ENCODE measurements at regions not wholly inside any gene's neighbourhood (a gene's known extent, or its start where the extent isn't known, plus 50 kb on each side); places are given as distances from the start of the nearest gene placed in this dataset.

DNA sequence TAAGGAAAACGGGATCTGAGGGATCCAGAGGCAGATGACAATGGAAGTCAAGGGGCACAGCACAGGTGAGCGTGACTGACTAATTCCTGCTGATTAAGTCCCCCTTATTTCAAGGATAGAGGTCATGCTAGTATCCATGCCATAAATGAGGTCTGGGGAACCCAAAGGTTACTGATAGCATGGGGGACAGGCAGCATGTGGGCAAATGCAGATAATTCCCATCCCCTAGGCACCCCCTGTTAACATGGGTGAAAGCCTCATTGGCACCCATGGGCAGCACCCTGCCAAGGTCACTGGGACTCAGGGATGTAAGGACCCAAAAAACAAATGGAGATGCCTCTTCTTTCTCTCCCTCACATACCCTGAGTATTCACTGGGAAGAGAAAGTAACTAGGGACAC, 139.7 kb downstream of the WDR11 start:
- TF ChIP-seq, protein P1, sequence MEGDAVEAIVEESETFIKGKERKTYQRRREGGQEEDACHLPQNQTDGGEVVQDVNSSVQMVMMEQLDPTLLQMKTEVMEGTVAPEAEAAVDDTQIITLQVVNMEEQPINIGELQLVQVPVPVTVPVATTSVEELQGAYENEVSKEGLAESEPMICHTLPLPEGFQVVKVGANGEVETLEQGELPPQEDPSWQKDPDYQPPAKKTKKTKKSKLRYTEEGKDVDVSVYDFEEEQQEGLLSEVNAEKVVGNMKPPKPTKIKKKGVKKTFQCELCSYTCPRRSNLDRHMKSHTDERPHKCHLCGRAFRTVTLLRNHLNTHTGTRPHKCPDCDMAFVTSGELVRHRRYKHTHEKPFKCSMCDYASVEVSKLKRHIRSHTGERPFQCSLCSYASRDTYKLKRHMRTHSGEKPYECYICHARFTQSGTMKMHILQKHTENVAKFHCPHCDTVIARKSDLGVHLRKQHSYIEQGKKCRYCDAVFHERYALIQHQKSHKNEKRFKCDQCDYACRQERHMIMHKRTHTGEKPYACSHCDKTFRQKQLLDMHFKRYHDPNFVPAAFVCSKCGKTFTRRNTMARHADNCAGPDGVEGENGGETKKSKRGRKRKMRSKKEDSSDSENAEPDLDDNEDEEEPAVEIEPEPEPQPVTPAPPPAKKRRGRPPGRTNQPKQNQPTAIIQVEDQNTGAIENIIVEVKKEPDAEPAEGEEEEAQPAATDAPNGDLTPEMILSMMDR (IDR thresholded peaks at IDR 0.05), result no peak
- TF ChIP-seq POLR2A (IDR thresholded peaks at IDR 0.05), result no peak
